ENCODE measurements at regions not wholly inside any gene's neighbourhood (a gene's known extent, or its start where the extent isn't known, plus 50 kb on each side); places are given as distances from the start of the nearest gene placed in this dataset.

- TF ChIP-seq CTCF (IDR thresholded peaks at IDR 0.05) (no peak), POLR2A (IDR thresholded peaks at IDR 0.05) (no peak)
Observed at GRCh38 chr15:98503970-98504369, 144.4 kb upstream of the IGF1R start.
